GM23338 (cell line): ENCODE measurements at regions not wholly inside any gene's neighbourhood (a gene's known extent, or its start where the extent isn't known, plus 50 kb on each side); places are given as distances from the start of the nearest gene placed in this dataset.

ENCODE experiments used
- ATAC-seq: fragments of 200-7000 bp; cut with Tn5 transposase; 3 replicates; pipeline ENCODE4 v1.9.1; 2020
- DNase-seq: peaks from one replicate; pipeline ENCODE4 v3.0.0-alpha.2; 2015; ENCODE audit warnings: low spot score
- H2AFZ ChIP-seq: fragments of 200-600 bp; sonication (generic); 2 replicates; pipeline ENCODE4 v1.8.0; 2016; ENCODE audit warnings: antibody characterized with exemption, mild to moderate bottlenecking, moderate library complexity
- H3F3A ChIP-seq: fragments of 200-600 bp; sonication (generic); replicated peaks from 2 replicates; pipeline ENCODE4 v1.8.0; 2017; ENCODE audit warnings: antibody characterized with exemption, mixed run types, low read depth
- H3K27ac ChIP-seq: fragments of 200-600 bp; sonication (generic); 2 replicates; pipeline ENCODE4 v1.6.1; 2016; ENCODE audit warnings: low read depth
- H3K27me3 ChIP-seq: fragments of 200-600 bp; sonication (generic); 2 replicates; pipeline ENCODE4 v1.8.0; 2016; ENCODE audit warnings: mild to moderate bottlenecking, mixed run types, moderate library complexity; ENCODE audit not compliant: insufficient read depth
- H3K36me3 ChIP-seq: fragments of 200-600 bp; sonication (generic); 2 replicates; pipeline ENCODE4 v1.8.0; 2016; ENCODE audit warnings: mild to moderate bottlenecking; ENCODE audit not compliant: insufficient read depth
- H3K4me1 ChIP-seq: fragments of 200-600 bp; sonication (generic); 2 replicates; pipeline ENCODE4 v1.8.0; 2016; ENCODE audit warnings: mild to moderate bottlenecking, moderate library complexity; ENCODE audit not compliant: insufficient read depth
- H3K4me2 ChIP-seq: fragments of 200-600 bp; sonication (generic); 2 replicates; pipeline ENCODE4 v1.7.1; 2017; ENCODE audit warnings: mixed run types
- H3K4me3 ChIP-seq: fragments of 200-600 bp; sonication (generic); 2 replicates; pipeline ENCODE4 v1.6.1; 2016; ENCODE audit warnings: mixed run types
- H3K79me2 ChIP-seq: fragments of 200-600 bp; sonication (generic); replicated peaks from 2 replicates; pipeline ENCODE4 v1.8.0; 2017; ENCODE audit warnings: mild to moderate bottlenecking; ENCODE audit not compliant: insufficient read depth
- H3K9me2 ChIP-seq: fragments of 200-600 bp; sonication (generic); 2 replicates; pipeline ENCODE4 v1.8.0; 2017; ENCODE audit not compliant: insufficient read depth
- H4K20me1 ChIP-seq: fragments of 200-600 bp; sonication (generic); replicated peaks from 2 replicates; pipeline ENCODE4 v1.8.0; 2017; ENCODE audit warnings: mild to moderate bottlenecking; ENCODE audit not compliant: insufficient read depth
- H3K27ac Mint-ChIP-seq: 2 replicates; pipeline ENCODE4 v1.8.0; 2020; ENCODE audit warnings: inconsistent platforms, mild to moderate bottlenecking, moderate library complexity, mixed read lengths
- H3K27me3 Mint-ChIP-seq: 3 replicates; pipeline ENCODE4 v1.8.0; 2022; ENCODE audit warnings: low read depth, mild to moderate bottlenecking, moderate library complexity, mixed read lengths, inconsistent platforms; ENCODE audit not compliant: insufficient read depth, poor library complexity
- H3K36me3 Mint-ChIP-seq: 3 replicates; pipeline ENCODE4 v1.8.0; 2021; ENCODE audit warnings: low read depth, mild to moderate bottlenecking, inconsistent platforms, moderate library complexity, mixed read lengths
- H3K4me1 Mint-ChIP-seq: 3 replicates; pipeline ENCODE4 v1.8.0; 2020; ENCODE audit warnings: mild to moderate bottlenecking, inconsistent platforms, mixed read lengths
- H3K4me3 Mint-ChIP-seq: 3 replicates; pipeline ENCODE4 v1.8.0; 2021; ENCODE audit warnings: moderate library complexity, mild to moderate bottlenecking, inconsistent platforms, mixed read lengths
- H3K9me3 Mint-ChIP-seq: 3 replicates; pipeline ENCODE4 v1.8.0; 2020; ENCODE audit warnings: moderate library complexity, mild to moderate bottlenecking, inconsistent platforms, mixed read lengths
- CREB1 ChIP-seq: fragments of 250-450 bp; sonication (Bioruptor Pico); IDR thresholded peaks from 2 replicates; pipeline ENCODE4 v1.5.0; 2020; ENCODE audit warnings: low read depth, mild to moderate bottlenecking, moderate library complexity
- CTCF ChIP-seq, 2 experiments: fragments of 200-600 bp in 1 of 2; sonication (generic) in 1 of 2; conservative IDR thresholded peaks; 2 replicates each; pipeline versions ENCODE4 v1.5.1 to v1.6.1; 2016 to 2017; ENCODE audit warnings: antibody characterized with exemption in 2 of 2, low read depth in 2 of 2, mild to moderate bottlenecking in 2 of 2, moderate library complexity in 1 of 2
- ETS1 ChIP-seq: IDR thresholded peaks from 2 replicates; pipeline ENCODE4 v1.6.1; 2016; ENCODE audit warnings: antibody characterized with exemption
- EZH2 ChIP-seq: fragments of 200-600 bp; sonication (generic); IDR thresholded peaks from one replicate; pipeline ENCODE4 v1.8.0; 2017; ENCODE audit warnings: antibody characterized with exemption, mild to moderate bottlenecking, low read depth; ENCODE audit not compliant: unreplicated experiment
- EZH2phosphoT487 ChIP-seq: fragments of 200-600 bp; sonication (generic); IDR thresholded peaks from one replicate; pipeline ENCODE4 v1.8.1; 2018; ENCODE audit warnings: antibody characterized with exemption; ENCODE audit not compliant: unreplicated experiment
- JUNB ChIP-seq: IDR thresholded peaks from one replicate; pipeline ENCODE4 v1.6.1; 2016; ENCODE audit warnings: antibody characterized with exemption; ENCODE audit not compliant: unreplicated experiment
- NANOG ChIP-seq: IDR thresholded peaks from 2 replicates; pipeline ENCODE4 v1.6.1; 2016; ENCODE audit warnings: antibody characterized with exemption, borderline replicate concordance
- POLR2AphosphoS5 ChIP-seq: IDR thresholded peaks from 2 replicates; pipeline ENCODE4 v1.6.1; 2016; ENCODE audit warnings: antibody characterized with exemption, low read depth
- REST ChIP-seq: IDR thresholded peaks from one replicate; pipeline ENCODE4 v1.6.1; 2018; ENCODE audit warnings: antibody characterized with exemption; ENCODE audit not compliant: unreplicated experiment
- STAT1 ChIP-seq: IDR thresholded peaks from one replicate; pipeline ENCODE4 v1.6.1; 2016; ENCODE audit warnings: antibody characterized with exemption; ENCODE audit not compliant: unreplicated experiment
- ZNF114 ChIP-seq: fragments of 250-450 bp; sonication (Bioruptor Pico); IDR thresholded peaks from 2 replicates; pipeline ENCODE4 v1.5.0; 2020; ENCODE audit warnings: mild to moderate bottlenecking, moderate library complexity
- ZNF331 ChIP-seq: fragments of 250-450 bp; sonication (Bioruptor Pico); IDR thresholded peaks from 2 replicates; pipeline ENCODE4 v1.5.0; 2020; ENCODE audit warnings: low read depth, mild to moderate bottlenecking, moderate library complexity
- ZNF462 ChIP-seq: fragments of 250-450 bp; sonication (Bioruptor Pico); IDR thresholded peaks from 2 replicates; pipeline ENCODE4 v1.5.0; 2020; ENCODE audit warnings: mild to moderate bottlenecking, moderate library complexity

GRCh38 chr4:3649491-3649890, 116.7 kb upstream of the ADRA2C start:
- no peak overlapping the region for H3K4me3 ChIP-seq
- no peak overlapping the region for H3K27ac ChIP-seq
- Mint-ChIP-seq H3K27ac (no peak overlapping the region), H3K27me3 (peaks cover 18% of the 10 kb centered on the region), H3K36me3 (no peaks in the 10 kb centered on the region), H3K4me3 (no peak overlapping the region), H3K4me1 (peaks cover 7% of the 10 kb centered on the region; the same call in 1 of the 3 replicates), H3K9me3 (no peaks in the 10 kb centered on the region)
- H3K36me3 ChIP-seq, result no peaks in the 10 kb centered on the region
- H3K79me2 ChIP-seq, result no peaks in the 10 kb centered on the region
- ATAC-seq (no peak), DNase-seq (no peak)
- H3F3A ChIP-seq, result no peaks in the 10 kb centered on the region
- no peaks in the 10 kb centered on the region for H4K20me1 ChIP-seq
- no peaks in the 10 kb centered on the region for H3K9me2 ChIP-seq
- H2AFZ ChIP-seq, result no peak overlapping the region
- H3K4me2 ChIP-seq, result no peak overlapping the region
- H3K4me1 ChIP-seq, result no peaks in the 10 kb centered on the region
- no peaks in the 10 kb centered on the region for H3K27me3 ChIP-seq
- TF ChIP-seq ZNF331 (CRISPR knock-in tag) (no peak), ETS1 (no peak), POLR2AphosphoS5 (no peak), CTCF (conservative IDR thresholded peaks at IDR 0.05; ENCODE audit: low read depth in 2 of 2) (no peak), NANOG (no peak), STAT1 (no peak), ZNF462 (no peak), EZH2phosphoT487 (no peak), EZH2 (no peak), CREB1 (CRISPR knock-in tag) (no peak), REST (no peak), ZNF114 (CRISPR knock-in tag) (no peak), JUNB (no peak)
